ENCODE measurements at regions not wholly inside any gene's neighbourhood (a gene's known extent, or its start where the extent isn't known, plus 50 kb on each side); places are given as distances from the start of the nearest gene placed in this dataset.

DNA sequence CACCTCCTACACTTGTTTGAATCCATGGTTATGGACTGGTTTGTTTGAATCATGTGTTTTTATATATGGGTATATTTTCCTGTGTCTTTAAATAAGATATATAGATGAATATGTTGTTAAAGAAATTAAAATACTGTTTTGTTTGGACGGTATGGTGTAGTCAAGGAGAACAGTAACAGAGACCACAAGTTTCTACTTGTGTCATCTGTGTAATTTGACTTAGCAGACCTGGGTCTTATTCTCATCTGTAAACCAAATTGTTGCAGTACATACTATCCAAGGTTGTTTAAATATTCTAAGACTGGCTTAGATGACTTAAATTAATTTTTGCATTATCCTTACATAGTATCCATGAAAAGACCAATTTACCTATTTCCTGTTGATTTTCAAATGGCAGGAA, 361.1 kb upstream of the SLITRK1 start:
- ATAC-seq: no peak
- no peak overlapping the region for H2AFZ ChIP-seq (ENCODE audit: low read length)
- no peaks in the 10 kb centered on the region for H3K36me3 ChIP-seq (ENCODE audit: low read depth, low read length)

GRCh38 chr13:84239032-84239431, 356.8 kb upstream of the SLITRK1 start:
- TF ChIP-seq EZH2phosphoT487 (IDR thresholded peaks at IDR 0.05; ENCODE audit: borderline replicate concordance, low read length) (no peak), EZH2 (IDR thresholded peaks at IDR 0.05; ENCODE audit: low read length, unreplicated experiment) (no peak)
- TF ChIP-seq, protein P1, sequence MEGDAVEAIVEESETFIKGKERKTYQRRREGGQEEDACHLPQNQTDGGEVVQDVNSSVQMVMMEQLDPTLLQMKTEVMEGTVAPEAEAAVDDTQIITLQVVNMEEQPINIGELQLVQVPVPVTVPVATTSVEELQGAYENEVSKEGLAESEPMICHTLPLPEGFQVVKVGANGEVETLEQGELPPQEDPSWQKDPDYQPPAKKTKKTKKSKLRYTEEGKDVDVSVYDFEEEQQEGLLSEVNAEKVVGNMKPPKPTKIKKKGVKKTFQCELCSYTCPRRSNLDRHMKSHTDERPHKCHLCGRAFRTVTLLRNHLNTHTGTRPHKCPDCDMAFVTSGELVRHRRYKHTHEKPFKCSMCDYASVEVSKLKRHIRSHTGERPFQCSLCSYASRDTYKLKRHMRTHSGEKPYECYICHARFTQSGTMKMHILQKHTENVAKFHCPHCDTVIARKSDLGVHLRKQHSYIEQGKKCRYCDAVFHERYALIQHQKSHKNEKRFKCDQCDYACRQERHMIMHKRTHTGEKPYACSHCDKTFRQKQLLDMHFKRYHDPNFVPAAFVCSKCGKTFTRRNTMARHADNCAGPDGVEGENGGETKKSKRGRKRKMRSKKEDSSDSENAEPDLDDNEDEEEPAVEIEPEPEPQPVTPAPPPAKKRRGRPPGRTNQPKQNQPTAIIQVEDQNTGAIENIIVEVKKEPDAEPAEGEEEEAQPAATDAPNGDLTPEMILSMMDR (conservative IDR thresholded peaks at IDR 0.05; ENCODE audit: low read depth, low read length): no peak
- Histone ChIP-seq H2AFZ (ENCODE audit: low read length) (no peak overlapping the region), H3F3A (ENCODE audit: low read length, unreplicated experiment) (no peaks in the 10 kb centered on the region), H3K27ac (ENCODE audit: low read length) (no peak overlapping the region), H3K27me3 (ENCODE audit: low read length) (no peaks in the 10 kb centered on the region), H3K4me3 (ENCODE audit: low read length) (no peak overlapping the region), H3K9me3 (ENCODE audit: low read length) (no peaks in the 10 kb centered on the region), H3K36me3 (ENCODE audit: low read depth, low read length) (no peaks in the 10 kb centered on the region), H3K9ac (ENCODE audit: low read length) (no peak overlapping the region), H3K4me2 (ENCODE audit: low read length) (no peak overlapping the region), H3K9me2 (replicated peaks; ENCODE audit: low read length) (no peaks in the 10 kb centered on the region), H3K4me1 (ENCODE audit: insufficient read depth, low read length) (no peaks in the 10 kb centered on the region), H4K20me1 (ENCODE audit: low read length) (no peaks in the 10 kb centered on the region), H3K79me2 (ENCODE audit: low read length) (no peaks in the 10 kb centered on the region)
- intact Hi-C loops (cut with micrococcal nuclease): no loop called here
- DNase-seq (no peak), ATAC-seq (no peak)
- no TSS peak for BruUV-seq (replicated peaks)
- ChIA-PET CTCF (no interaction called here), POLR2A (ENCODE audit: unreplicated experiment) (no interaction called here)

More for the DNA sequence above, 361.1 kb upstream of the SLITRK1 start:
- H3K4me1 ChIP-seq (ENCODE audit: insufficient read depth, low read length): no peaks in the 10 kb centered on the region
- TF ChIP-seq EZH2 (IDR thresholded peaks at IDR 0.05; ENCODE audit: low read length, unreplicated experiment) (no peak), EZH2phosphoT487 (IDR thresholded peaks at IDR 0.05; ENCODE audit: borderline replicate concordance, low read length) (no peak)
- TF ChIP-seq, protein P1 (conservative IDR thresholded peaks at IDR 0.05; ENCODE audit: low read depth, low read length): no peak
- ChIA-PET CTCF (no interaction called here), POLR2A (ENCODE audit: unreplicated experiment) (no interaction called here)
- H3K27ac ChIP-seq (ENCODE audit: low read length): no peak overlapping the region
- no peaks in the 10 kb centered on the region for H4K20me1 ChIP-seq (ENCODE audit: low read length)
- H3F3A ChIP-seq (ENCODE audit: low read length, unreplicated experiment): no peaks in the 10 kb centered on the region
- intact Hi-C loops (cut with micrococcal nuclease): no loop called here
- no peaks in the 10 kb centered on the region for H3K9me2 ChIP-seq (replicated peaks; ENCODE audit: low read length)
- H3K9me3 ChIP-seq (ENCODE audit: low read length): no peaks in the 10 kb centered on the region
- no peak for DNase-seq
- H3K79me2 ChIP-seq (ENCODE audit: low read length): no peaks in the 10 kb centered on the region
- H3K4me2 ChIP-seq (ENCODE audit: low read length): no peak overlapping the region
- H3K9ac ChIP-seq (ENCODE audit: low read length): no peak overlapping the region
- no TSS peak for BruUV-seq (replicated peaks)
- no peaks in the 10 kb centered on the region for H3K27me3 ChIP-seq (ENCODE audit: low read length)
- H3K4me3 ChIP-seq (ENCODE audit: low read length): no peak overlapping the region

DNA sequence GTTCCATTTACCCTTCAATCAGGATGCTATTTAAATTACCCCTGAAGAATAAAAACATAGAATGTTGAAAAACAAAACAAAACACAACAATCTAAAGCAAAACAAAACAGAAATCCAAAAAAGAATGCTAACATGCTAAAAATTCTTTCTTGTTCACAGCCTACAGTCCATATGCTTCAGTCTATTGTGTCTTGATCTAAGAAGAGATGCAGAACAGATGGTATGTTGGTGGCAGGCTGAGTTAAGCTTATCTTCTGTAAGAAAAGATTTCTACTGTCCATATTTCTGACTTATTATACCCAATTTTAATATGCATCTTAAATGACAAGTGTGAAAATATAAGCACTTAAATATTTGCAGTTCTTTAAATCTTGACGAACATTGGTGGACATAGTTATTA, 356.1 kb upstream of the SLITRK1 start:
- DNase-seq (no peak), ATAC-seq (no peak)
- TF ChIP-seq EZH2 (IDR thresholded peaks at IDR 0.05; ENCODE audit: low read length, unreplicated experiment) (no peak), EZH2phosphoT487 (IDR thresholded peaks at IDR 0.05; ENCODE audit: borderline replicate concordance, low read length) (no peak)
- TF ChIP-seq, protein P1 (conservative IDR thresholded peaks at IDR 0.05; ENCODE audit: low read depth, low read length): no peak
- POLR2A ChIA-PET (ENCODE audit: unreplicated experiment): no interaction called here
- H3F3A ChIP-seq (ENCODE audit: low read length, unreplicated experiment): no peaks in the 10 kb centered on the region
- no peaks in the 10 kb centered on the region for H3K27me3 ChIP-seq (ENCODE audit: low read length)
- H3K9me2 ChIP-seq (replicated peaks; ENCODE audit: low read length): no peaks in the 10 kb centered on the region
- H3K4me1 ChIP-seq (ENCODE audit: insufficient read depth, low read length): no peaks in the 10 kb centered on the region
- no peak overlapping the region for H2AFZ ChIP-seq (ENCODE audit: low read length)
- H4K20me1 ChIP-seq (ENCODE audit: low read length): no peaks in the 10 kb centered on the region
- intact Hi-C loops (cut with micrococcal nuclease): no loop called here
- H3K36me3 ChIP-seq (ENCODE audit: low read depth, low read length): no peaks in the 10 kb centered on the region
- no peak overlapping the region for H3K27ac ChIP-seq (ENCODE audit: low read length)
- BruUV-seq (replicated peaks): no TSS peak
- H3K79me2 ChIP-seq (ENCODE audit: low read length): no peaks in the 10 kb centered on the region
- no peak overlapping the region for H3K4me3 ChIP-seq (ENCODE audit: low read length)
- CTCF ChIA-PET: no interaction called here
- no peak overlapping the region for H3K4me2 ChIP-seq (ENCODE audit: low read length)
- no peak overlapping the region for H3K9ac ChIP-seq (ENCODE audit: low read length)
- H3K9me3 ChIP-seq (ENCODE audit: low read length): no peaks in the 10 kb centered on the region
